ENCODE measurements at regions not wholly inside any gene's neighbourhood (a gene's known extent, or its start where the extent isn't known, plus 50 kb on each side); places are given as distances from the start of the nearest gene placed in this dataset.

GRCh38 chr11:93936460-93936859, 84.7 kb upstream of the HEPHL1 start:
- TF ChIP-seq RAD21 (IDR thresholded peaks at IDR 0.05), result no peak
- TF ChIP-seq TAF1 (conservative IDR thresholded peaks at IDR 0.05), result no peak
- TF ChIP-seq REST (IDR thresholded peaks at IDR 0.05), result no peak
- TF ChIP-seq CTCF (IDR thresholded peaks at IDR 0.05; ENCODE audit: low read depth, low read length, missing input control), result no peak
